Endothelial cell (in vitro differentiated cells): ENCODE measurements at regions not wholly inside any gene's neighbourhood (a gene's known extent, or its start where the extent isn't known, plus 50 kb on each side); places are given as distances from the start of the nearest gene placed in this dataset.

ENCODE experiments used
- DNase-seq: peaks from one replicate; pipeline ENCODE4 v3.0.0; 2021; ENCODE audit warnings: low spot score
- H3K27ac Mint-ChIP-seq: one replicate; pipeline ENCODE4 v1.8.0; 2021; ENCODE audit warnings: mixed read lengths, inconsistent platforms; ENCODE audit not compliant: unreplicated experiment
- H3K27me3 Mint-ChIP-seq: one replicate; pipeline ENCODE4 v1.8.0; 2021; ENCODE audit warnings: mild to moderate bottlenecking, moderate library complexity, mixed read lengths, inconsistent platforms; ENCODE audit not compliant: unreplicated experiment
- H3K36me3 Mint-ChIP-seq: one replicate; pipeline ENCODE4 v1.8.0; 2021; ENCODE audit warnings: mild to moderate bottlenecking, low read depth, mixed read lengths, inconsistent platforms; ENCODE audit not compliant: unreplicated experiment
- H3K4me1 Mint-ChIP-seq: one replicate; pipeline ENCODE4 v1.8.0; 2021; ENCODE audit warnings: mild to moderate bottlenecking, mixed read lengths, inconsistent platforms; ENCODE audit not compliant: unreplicated experiment
- H3K4me3 Mint-ChIP-seq: one replicate; pipeline ENCODE4 v1.8.0; 2021; ENCODE audit warnings: mild to moderate bottlenecking, mixed read lengths, inconsistent platforms; ENCODE audit not compliant: unreplicated experiment
- H3K9me3 Mint-ChIP-seq: one replicate; pipeline ENCODE4 v1.8.0; 2021; ENCODE audit warnings: mixed read lengths, inconsistent platforms; ENCODE audit not compliant: unreplicated experiment
- CTCF ChIP-seq: fragments of 200-600 bp; sonication (generic); IDR thresholded peaks from one replicate; pipeline ENCODE4 v1.5.0; 2021; ENCODE audit warnings: antibody characterized with exemption; ENCODE audit not compliant: unreplicated experiment

DNA sequence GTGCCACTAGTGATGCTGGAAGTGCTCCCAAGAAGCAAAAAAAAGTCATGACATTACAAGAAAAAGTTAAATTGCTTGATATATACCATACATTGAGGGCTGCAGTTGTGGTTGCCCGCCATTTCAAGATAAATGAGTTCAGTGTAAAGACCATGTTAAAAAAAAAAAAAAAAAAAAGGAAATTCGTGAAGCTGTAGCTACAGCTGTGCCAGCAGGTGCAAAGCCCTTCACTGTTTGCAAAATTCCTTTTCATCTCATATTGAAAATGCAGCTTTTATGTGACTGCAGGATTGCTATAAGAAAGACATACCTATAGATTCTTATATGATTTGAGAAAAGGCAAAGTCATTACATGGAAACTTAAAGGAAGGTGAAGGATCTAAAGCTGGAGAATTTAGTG is 179.6 kb upstream of the POU5F2 start:
- no peaks in the 10 kb centered on the region for H3K36me3 Mint-ChIP-seq
- no peak for DNase-seq
- no peaks in the 10 kb centered on the region for H3K27me3 Mint-ChIP-seq
- TF ChIP-seq CTCF, result no peak
- no peaks in the 10 kb centered on the region for H3K4me1 Mint-ChIP-seq
- no peak overlapping the region for H3K27ac Mint-ChIP-seq
- no peak overlapping the region for H3K4me3 Mint-ChIP-seq
- no peaks in the 10 kb centered on the region for H3K9me3 Mint-ChIP-seq

DNA sequence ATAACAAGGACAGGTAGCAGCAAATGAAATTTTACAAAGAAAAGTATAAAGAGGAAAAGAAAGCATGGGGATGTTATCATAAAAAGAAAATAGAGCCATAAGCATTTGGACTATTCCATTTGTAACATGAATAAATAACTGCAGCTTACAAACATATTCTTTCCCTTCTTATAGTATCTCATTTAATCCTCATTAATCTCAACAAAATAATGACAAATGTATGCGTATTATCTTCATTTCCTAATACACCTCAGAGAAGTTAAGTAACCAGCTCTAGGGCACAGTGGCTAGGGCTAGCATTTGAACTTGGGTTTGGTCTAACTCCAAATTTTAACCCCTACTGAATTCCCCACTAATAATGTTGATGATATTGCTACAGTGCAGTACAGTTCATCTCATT is 175.5 kb upstream of the POU5F2 start:
- no peaks in the 10 kb centered on the region for H3K4me1 Mint-ChIP-seq
- H3K27ac Mint-ChIP-seq, result no peak overlapping the region
- no peaks in the 10 kb centered on the region for H3K9me3 Mint-ChIP-seq
- no peaks in the 10 kb centered on the region for H3K27me3 Mint-ChIP-seq
- no peak for DNase-seq
- H3K4me3 Mint-ChIP-seq, result no peak overlapping the region
- TF ChIP-seq CTCF, result no peak
- H3K36me3 Mint-ChIP-seq, result no peaks in the 10 kb centered on the region

DNA sequence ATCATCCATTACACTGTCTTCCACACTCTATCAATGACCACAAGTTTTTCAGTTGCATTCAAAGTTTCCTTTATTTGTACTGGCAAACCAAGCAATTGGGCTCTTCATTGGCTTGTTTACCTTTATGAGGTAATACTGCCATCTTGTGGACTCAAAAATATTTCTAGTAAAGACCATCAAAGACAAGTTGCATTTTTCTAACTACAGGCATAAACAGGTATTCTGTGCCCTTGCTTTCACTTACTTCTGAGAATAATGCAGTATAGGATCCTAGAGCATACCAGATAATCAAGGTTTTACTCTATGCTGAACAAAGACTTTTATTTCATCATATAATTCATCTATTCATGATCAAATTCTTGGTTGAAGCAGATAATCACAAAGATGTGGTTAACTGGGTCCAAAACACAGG is 173.7 kb upstream of the POU5F2 start:
- DNase-seq, result no peak
- Mint-ChIP-seq H3K27me3 (no peaks in the 10 kb centered on the region), H3K4me3 (no peak overlapping the region), H3K4me1 (no peaks in the 10 kb centered on the region), H3K27ac (no peak overlapping the region), H3K36me3 (no peaks in the 10 kb centered on the region), H3K9me3 (no peaks in the 10 kb centered on the region)
- peak; percentile 68 for TF ChIP-seq CTCF

DNA sequence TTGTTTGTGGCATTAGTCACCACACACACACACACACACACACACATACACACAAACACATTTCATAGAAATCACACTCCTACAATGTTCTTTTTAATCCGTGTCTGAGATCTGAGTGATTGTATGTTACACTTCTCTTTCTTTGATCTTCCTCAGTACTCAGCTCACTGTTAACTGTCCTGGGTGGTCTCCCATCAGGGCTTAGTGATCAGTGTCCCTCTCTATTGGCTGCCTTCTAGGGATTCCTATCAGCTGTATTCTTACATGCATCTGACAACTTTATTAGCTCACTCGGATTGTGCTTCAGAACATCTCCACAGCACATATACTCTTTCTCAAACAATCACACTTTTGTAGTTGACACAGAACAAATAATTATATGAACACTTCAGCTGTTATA is 170.2 kb upstream of the POU5F2 start:
- Mint-ChIP-seq H3K4me3 (no peak overlapping the region), H3K9me3 (no peaks in the 10 kb centered on the region), H3K36me3 (no peaks in the 10 kb centered on the region), H3K27me3 (no peaks in the 10 kb centered on the region), H3K4me1 (no peaks in the 10 kb centered on the region), H3K27ac (no peak overlapping the region)
- no peak for DNase-seq
- TF ChIP-seq CTCF, result no peak

DNA sequence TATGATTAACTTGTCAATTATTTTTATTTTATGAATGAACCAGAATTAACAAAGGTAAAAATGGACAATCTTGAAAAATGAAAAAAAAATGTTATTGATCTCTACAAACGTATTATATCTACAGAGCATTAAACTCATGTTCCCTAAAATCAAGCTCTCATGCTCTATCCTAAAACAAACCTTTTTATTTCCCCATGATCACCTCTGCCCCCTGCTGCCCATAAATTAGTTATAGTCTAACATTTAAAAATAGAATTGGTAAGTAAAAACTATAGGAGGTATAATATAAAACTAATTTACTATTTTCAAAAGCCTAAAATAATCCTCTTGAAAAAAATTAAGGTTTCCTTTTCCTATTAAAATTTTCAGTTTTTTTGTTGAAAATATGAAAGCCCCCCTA is 168.0 kb upstream of the POU5F2 start:
- DNase-seq, result no peak
- TF ChIP-seq CTCF, result no peak
- Mint-ChIP-seq H3K4me1 (no peaks in the 10 kb centered on the region), H3K36me3 (no peaks in the 10 kb centered on the region), H3K27ac (no peak overlapping the region), H3K4me3 (no peak overlapping the region), H3K9me3 (no peaks in the 10 kb centered on the region), H3K27me3 (no peaks in the 10 kb centered on the region)
